GM21529 (cell line): ENCODE measurements at regions not wholly inside any gene's neighbourhood (a gene's known extent, or its start where the extent isn't known, plus 50 kb on each side); places are given as distances from the start of the nearest gene placed in this dataset.

ENCODE experiments used
- ATAC-seq: cut with Tn5 transposase; IDR thresholded peaks from one replicate; pipeline ENCODE4 v1.9.1; 2021; ENCODE audit not compliant: unreplicated experiment

- no peak for ATAC-seq
These were observed 375.1 kb downstream of the CHSY3 start for GRCh38 chr5:130279386-130279785.

GRCh38 chr5:130278136-130278535 lies 373.9 kb downstream of the CHSY3 start:
- ATAC-seq: no peak

- no peak for ATAC-seq
These were observed 373.3 kb downstream of the CHSY3 start for GRCh38 chr5:130277522-130277921.

GRCh38 chr5:130277002-130277401 lies 372.7 kb downstream of the CHSY3 start:
- ATAC-seq: no peak

GRCh38 chr5:130272837-130273236 lies 368.6 kb downstream of the CHSY3 start:
- no peak for ATAC-seq

GRCh38 chr5:130270786-130271185 lies 366.5 kb downstream of the CHSY3 start:
- no peak for ATAC-seq

GRCh38 chr5:130268489-130268888 lies 364.2 kb downstream of the CHSY3 start:
- no peak for ATAC-seq

GRCh38 chr5:130267926-130268325 lies 363.7 kb downstream of the CHSY3 start:
- ATAC-seq: no peak

GRCh38 chr5:130260481-130260880 lies 356.2 kb downstream of the CHSY3 start:
- ATAC-seq: no peak

GRCh38 chr5:130251931-130252330 lies 347.7 kb downstream of the CHSY3 start:
- no peak for ATAC-seq

GRCh38 chr5:130243641-130244040 lies 339.4 kb downstream of the CHSY3 start:
- ATAC-seq: no peak

GRCh38 chr5:130237721-130238120 lies 333.5 kb downstream of the CHSY3 start:
- no peak for ATAC-seq
